Iris pigment epithelial cell (primary cell): ENCODE measurements at regions not wholly inside any gene's neighbourhood (a gene's known extent, or its start where the extent isn't known, plus 50 kb on each side); places are given as distances from the start of the nearest gene placed in this dataset.

Source experiments
- DNase-seq: peaks from one replicate; pipeline ENCODE4 v3.0.0-alpha.2; 2011; ENCODE audit warnings: low read depth

DNA sequence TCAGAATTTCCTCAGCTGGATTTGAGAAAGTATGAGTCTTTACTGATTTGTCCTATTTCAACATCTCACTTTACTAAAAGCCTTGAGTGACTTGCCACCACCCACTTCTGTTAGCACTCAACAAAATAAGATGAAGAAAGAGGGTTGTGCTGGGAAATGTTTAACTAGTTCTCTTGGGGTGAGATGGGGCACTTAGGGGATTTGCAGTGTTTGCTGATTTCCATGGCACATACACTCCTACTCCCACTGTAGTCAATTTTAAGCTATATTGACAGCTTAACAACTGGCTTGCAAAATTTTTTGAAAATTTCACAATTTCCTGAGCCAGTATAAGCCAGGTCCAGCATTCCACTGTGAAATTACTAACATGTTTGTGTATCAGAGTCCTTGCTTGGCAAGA lies 463.1 kb upstream of the ARHGEF26 start:
- DNase-seq, result peak; percentile 9

DNA sequence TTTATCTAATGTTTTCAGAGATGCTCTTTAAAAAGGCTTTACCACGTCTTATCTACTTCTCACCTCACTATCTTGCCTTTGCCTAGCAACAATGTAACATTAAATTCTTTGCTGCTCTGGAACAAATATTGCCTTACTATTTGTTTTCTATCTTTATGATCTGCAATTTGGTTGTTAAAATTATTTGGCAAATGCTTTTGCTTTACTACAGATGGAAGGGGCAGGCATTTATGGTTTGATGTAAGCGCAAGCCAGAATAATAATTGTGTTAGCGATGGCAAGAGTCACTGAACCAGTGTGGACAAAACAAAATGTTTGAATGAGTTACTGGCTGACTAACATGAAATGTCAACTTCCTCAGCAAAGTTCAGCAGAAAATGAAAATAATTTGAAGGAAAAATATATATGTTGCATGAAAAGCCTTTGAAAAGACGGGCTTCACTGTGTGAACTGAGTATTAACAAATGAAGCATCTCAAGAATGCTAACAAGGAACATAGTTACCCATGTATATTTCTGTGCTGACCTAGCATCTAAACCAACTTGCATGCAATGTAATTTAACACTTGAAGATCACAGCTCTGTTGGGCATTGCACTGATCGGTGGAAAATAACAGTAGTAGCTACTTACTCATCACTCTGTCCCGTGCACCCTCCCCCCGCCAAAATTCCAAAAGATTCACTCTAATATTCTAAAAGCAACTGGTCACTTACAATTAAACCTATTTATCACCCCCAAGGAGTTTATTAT lies 454.0 kb upstream of the ARHGEF26 start:
- peak; percentile 11 for DNase-seq

DNA sequence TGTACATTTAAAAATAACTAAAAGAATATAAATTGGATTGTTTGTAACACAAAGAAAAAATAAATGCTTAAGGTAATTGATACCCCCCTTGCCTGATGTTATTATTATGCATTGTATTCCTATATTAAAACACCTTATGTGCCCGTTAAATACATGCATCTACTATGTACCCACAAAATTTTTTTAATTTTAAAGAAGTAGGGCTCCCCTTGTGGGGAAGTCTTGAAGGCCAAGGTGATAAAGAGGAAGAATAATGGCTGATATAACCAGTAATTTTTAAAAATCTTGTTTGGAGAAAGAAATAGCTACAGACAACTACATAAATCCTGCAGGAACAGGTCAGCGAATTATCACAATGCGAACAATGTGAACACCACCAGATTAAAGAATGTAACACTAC lies 451.7 kb upstream of the ARHGEF26 start:
- no peak for DNase-seq

DNA sequence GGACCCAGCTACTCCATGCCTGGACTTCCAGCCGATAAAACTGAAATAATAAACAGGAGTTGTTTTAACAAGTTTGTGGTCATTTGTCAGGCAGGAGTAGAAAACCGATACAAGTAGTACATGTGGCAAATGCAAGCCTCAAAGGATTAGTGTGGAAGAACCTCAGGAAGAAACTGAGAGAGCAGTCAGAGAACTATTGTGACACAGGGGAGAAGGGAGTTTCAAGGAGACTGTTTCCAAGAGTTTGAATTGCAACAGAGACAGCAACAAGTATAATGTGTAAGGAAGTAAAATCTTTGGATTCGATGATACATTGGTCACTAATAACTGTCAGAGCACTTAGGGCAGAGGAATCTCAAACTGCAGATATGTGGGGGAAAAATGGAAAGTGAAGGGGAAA lies 450.6 kb upstream of the ARHGEF26 start:
- peak; percentile 0 for DNase-seq

DNA sequence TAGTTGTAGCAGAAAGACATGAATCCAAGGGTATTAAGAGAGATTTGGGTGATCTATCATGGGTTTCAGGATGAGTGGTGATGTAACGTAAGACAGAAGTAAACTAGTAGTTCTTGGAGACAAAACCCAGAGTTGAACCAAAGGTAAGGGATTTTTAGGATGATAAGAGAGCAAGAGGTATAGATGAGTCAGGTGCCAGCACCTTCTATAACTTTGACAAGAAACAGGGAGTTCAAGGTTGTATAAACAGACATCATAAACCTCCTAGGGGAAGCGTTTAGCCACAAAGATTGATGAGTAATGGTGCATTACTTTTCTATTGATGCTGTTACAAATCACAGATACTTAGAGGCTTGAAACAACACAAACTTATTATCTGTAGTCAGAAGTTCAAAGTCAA lies 447.3 kb upstream of the ARHGEF26 start:
- no peak for DNase-seq

DNA sequence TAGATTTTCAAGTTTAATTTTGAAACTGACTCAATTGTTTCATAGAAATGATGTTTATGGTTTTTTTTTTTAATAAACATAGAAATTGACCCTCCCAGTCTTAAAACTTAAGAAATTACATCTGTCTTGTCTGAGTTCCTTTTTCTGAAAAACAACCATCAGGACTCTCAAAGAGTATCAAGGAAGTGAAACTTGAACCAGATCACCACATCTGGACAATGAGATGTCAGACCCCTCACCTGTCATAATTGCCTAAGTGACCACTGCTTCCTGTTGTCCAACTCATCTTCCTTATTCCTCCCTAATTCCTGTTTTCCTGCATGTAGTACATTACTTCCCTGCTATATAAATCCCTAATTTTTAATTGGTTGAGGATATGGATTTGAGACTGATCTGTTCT lies 441.5 kb upstream of the ARHGEF26 start:
- no peak for DNase-seq

DNA sequence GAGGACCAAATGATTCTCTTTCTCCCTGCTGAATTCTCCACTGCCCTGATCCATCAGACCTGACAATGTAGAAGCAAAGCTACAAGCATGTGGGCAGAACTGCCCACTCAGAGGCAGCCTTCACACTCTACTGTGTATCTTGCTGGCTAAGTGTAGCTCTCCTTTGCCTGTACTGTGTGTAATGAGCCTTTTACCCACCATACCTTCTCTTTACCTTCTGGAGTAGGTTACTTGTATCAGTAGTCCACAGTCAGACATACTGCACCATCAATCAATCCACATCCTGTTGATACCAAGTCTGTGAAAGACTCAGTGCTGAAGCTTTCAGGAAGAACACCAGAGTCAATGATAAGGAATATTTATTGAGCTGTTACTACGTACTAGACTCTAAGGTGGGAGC lies 440.7 kb upstream of the ARHGEF26 start:
- DNase-seq, result no peak

DNA sequence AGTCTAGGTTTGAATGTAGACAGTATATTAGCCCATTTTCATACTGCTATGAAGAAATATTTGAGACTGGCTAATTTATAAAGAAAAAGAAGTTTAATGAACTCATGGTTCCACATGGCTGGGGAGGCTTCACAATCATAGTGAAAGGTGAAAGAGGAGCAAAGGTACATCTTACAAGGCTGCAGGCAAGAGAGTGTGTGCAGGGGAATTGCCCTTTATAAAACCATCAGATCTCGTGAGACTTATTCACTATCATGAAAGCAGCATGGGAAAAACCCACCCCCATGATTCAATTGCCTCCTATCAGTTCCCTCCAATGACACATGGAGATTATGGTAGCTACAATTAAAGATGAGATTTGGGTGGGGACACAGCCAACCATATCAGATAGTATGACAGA lies 440.1 kb upstream of the ARHGEF26 start:
- no peak for DNase-seq

DNA sequence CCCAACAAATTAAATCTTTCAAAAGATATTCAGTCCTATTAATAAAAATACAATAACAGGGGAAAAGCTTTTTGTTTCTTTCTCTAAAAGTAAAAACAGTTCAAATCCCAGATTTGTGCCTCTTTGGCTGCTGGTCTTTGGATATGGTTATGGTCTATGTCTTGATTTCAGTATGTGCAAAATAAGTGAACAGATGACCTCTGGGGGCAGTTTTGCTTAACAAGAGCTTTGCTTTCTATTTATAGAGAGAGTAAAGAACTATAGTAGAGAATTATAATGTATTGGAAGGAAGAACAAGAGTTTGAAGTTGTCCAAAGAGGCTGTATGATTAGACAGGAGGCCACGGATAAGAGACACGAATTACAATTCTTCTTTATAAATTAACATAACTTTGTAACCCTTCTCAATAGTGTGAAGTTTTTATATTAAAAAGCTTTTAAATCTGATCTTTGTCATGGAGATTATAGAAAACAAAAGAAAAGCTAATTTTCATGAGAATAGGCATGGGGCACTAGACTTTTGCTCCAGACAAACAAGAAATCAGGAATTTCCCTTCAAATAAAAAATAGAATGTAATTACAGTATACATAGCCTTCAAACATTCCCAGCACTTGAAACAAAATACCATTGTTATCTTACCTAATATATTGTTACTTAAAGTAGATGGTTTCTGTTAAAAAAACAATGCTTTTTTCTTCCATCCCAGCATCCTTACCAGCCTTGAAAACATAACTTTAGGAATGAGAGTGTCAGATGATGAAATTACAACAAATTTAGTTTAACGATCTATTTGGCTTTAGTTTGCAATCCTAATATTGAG lies 432.7 kb upstream of the ARHGEF26 start:
- no peak for DNase-seq

DNA sequence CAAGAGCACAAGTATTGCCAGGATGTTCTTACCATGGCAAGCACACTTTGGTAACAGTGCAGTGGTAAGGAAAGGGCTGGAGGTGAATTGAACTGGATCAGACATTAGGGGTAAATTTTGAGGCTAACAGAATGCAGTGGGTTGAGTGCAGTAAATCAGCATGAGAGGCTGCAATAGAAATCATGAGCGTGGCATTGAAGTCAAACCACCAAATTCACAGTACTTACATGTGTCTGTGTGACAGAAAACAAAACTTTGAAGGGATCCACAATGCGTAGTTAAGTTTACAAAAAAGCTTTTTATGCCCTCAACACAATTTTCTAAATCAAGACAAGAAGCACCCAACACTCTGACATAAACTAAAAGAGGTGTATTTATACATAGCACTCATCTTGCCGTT lies 428.0 kb upstream of the ARHGEF26 start:
- no peak for DNase-seq

DNA sequence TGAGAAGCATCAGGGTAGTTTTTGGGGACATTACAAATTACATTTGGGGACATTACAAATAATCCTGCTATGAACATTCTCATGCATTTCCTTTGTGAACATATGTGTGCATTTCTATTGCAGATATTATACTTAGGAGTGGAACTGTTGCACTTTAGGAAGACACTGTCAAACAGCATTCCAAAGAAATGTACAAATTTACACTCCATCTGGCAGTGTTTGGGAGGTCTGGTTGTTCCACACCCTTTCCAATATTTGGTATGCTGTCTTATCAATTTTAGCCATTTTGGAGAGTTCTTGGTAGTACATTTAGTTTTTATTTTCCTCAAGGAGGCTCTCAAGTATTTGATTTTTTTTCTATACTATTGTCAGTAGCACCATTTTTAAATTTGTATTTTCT lies 419.1 kb upstream of the ARHGEF26 start:
- no peak for DNase-seq

DNA sequence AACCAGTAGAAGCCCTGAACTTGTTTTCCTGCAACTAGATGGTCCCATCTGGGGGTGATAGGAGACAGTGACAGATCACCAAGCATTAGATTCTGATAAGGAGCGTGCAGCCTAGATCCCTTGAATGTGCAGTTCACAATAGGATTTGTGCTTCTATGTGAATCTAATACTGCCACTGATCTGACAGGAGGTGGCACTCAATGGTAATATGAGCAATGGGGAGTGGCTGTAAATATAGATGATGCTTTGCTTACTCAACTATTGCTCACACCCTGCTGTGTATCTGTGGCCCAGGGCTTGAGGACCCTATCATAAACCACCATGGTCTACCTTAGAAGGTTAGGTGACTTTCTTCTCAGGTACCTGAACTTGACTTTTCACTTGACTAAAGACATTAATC lies 417.1 kb upstream of the ARHGEF26 start:
- no peak for DNase-seq

DNA sequence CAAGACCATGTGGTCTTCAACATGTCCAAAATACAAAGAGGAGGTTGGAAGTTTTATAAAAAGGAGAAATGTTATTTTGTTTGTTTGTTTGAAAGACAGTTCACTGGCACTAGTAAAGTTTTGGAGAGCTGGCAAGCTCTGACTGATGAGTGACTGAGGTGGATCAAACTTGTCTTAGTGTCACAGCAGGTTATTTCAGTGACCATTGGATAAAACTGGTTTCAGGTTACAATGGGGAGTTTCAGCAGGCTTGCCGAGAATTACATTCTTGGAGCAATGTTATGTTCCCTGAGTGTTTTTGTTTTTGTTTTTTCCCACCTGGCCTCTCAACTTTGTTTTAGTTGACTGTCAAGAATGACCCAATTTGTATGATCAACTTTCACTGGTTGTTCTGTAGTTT lies 414.5 kb upstream of the ARHGEF26 start:
- DNase-seq, result no peak

DNA sequence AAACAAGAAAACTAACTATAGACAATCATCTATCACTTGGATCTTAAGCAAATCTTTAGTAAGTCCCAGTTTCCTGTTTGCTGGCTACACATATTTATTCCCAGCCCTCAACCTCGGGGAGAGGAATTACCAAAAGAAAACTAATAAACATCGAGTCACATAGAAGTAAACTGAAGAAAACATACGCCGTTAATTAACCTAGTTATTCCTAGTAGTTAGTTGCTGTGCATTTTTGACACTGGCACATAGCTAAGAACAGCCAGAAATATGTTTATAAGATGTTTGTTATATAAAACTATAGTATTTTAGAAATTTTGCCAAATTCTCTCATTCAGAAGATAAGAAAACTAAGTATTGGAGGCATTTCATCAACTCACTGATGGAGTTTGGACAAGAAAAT lies 407.2 kb upstream of the ARHGEF26 start:
- no peak for DNase-seq

DNA sequence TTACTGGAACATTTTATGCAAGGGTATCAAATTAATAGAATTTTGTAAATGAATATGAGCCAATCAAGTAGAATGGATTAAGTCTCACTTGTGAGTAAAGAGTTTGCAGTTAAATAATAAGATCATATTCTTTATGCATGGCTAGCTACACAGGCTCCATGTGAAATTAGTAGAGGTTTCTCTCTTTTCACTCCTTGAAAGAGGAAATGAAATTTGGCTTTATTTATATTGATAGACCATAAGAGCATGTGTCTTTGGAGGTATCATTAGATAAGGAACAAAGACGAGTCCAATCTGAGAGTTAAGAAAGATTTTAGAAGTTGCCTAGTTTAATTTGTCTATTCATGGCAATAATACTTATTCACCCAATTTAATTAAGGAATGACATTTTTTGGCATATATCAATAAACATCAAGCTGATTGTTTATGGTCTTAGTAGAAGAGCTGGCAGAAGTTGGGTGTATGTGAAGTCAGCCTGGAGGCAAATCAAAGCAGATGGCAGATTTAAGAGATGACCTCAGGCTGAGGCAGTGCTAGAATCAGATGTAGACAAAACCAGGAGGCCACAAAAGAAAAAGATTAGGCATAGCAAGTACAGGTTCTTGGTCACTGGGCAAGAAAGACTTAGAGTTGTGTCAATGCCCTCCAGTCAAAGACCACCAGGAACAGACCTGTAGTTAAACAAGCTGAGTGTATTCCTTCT lies 406.5 kb upstream of the ARHGEF26 start:
- no peak for DNase-seq

DNA sequence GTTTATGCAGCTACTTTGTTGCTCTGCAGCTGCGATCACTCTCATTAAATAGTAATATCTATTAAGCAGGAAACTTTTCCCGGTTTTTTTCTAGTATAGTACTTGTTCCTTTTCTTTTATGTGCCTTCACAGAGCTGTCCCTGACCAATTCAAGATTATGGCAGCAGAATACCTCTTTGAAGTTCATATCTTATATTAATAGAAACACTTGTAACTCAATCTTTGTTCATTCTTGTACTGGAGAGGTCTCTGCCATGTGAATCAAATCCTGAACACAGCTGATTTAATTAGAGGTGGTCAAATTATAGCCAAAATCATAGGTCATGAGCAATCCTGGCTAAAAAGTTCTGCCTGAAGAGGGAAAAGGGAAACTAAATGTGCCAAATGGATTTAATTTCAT lies 399.0 kb upstream of the ARHGEF26 start:
- no peak for DNase-seq

DNA sequence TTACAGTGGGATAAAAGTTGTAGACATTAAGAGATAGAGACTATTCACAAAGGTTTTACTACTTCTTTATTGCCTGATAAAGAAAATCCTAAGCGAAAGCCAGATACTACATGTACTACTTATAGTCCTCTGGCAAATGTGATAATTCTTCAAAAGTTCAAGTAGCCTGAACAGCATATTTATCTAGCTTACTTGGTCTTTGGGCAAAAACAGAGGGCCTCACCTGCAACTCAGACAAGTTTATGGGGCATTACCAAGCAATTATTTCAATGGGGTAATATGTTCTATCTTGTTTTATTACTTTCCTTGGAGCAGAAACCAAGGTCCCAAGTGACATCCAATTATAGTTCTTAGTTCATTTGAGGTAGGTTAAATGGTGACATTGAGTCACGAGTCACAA lies 390.1 kb upstream of the ARHGEF26 start:
- no peak for DNase-seq

DNA sequence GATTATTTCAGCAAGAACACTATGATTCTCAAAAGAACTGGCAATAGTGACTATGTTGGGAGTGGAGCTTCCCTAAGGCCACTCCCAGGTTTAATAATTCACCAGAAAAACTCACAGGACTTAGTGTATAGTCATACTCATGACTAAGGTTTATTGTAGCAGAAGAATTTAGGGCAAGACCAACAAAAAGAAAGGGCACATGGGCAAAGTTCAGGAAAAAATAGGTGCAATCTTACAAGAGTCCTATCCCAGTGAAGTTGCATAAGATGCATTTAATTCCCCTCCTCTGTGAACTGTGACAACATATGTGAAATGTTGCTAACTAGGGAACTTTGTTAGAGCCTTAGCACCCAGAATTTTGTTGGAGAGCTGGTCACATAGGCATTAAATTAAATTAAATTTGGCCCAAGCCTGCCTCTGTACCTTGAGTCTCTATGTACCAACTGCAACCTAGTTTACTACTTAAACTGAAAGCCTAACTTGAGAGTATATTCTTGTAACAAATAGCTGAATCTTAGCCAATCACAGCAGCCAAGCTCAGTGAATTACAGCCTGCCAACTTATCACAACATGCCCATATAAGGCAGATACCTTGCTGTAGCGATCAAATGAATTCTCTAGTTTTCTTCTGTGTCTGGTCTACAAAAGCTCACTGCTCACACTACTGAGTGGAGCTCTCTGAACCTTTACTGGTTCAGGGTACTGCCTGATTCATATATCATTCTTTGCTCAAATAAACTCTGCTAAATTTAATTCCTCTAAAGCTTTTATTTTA lies 386.2 kb upstream of the ARHGEF26 start:
- peak; percentile 14 for DNase-seq

DNA sequence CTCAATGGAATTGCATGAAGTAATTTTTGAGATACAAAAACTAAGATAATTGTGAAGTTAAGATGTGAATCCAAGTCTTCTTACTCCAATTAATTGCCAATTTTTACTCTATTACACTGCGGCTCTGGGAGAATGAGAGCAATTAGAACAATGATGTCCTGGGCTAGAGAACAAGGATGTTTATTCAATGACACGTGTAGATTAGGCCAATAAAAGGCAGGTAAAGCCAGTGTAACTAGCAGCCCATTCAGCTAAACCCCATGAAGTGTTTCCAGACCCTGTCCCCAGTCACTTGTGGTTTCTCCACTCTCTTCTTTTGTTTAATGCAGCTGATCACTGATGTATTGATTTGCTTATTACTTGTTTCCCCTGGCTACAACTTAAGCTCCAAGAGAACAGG lies 381.1 kb upstream of the ARHGEF26 start:
- DNase-seq, result no peak

DNA sequence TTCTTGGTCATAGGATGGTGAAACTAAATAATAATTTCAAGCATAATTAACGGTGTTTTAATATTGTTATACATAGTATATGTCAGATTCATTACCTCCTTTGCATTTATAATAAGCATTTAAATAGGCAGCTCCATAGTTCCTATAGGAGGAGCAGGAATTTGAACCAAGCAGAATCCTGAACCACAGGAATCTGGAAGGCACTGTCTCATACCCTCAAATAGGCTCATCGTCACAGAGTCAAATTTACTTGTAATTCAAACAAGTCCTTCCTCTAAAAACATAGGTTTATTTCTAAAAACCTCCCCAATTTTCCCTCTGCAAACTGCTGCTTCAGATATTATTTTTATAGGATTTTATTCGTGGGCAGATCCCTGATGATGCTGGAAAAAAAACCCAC lies 376.3 kb upstream of the ARHGEF26 start:
- DNase-seq, result no peak

DNA sequence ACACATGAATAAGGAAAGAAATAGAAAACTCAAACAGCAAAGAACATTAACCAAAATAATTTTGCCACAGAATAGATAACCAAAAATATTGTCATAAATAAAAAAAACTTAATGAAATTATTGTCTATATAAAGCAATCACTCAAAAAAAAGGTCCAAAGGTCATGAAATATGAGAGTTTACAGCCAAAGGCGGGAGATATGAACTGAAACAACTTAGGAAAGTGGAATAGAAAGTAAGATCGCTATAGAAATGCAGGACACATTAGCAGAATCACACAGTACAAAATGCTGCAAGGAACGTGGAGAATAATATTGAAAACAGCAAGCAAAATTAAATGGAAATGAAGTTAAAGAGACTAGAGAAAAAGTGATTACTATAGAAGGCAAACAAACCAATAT lies 375.0 kb upstream of the ARHGEF26 start:
- DNase-seq, result no peak

DNA sequence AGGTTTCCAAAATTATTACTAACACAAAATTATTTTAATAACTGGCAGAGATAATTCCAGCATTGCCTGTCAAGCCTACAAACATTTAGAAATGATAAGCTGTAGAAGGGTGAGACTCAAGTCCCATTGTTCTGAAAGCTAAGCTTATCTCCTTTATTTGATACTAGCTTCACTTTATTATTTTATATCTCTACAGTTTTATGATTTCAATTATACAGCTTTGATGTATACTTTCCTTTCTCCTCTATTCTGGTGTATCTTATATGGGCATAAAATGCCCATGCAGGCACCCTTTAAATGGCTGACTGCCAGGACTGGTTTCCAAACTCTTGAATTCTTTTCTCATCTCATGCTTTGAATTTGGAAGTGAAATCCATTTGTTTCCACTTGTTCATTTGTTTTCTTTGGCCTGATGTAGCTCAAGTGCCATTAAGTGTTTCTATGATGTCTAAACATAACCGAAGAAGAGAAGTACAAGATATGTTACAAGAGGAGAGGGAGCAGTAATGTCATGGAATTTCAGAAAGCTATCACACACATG lies 372.1 kb upstream of the ARHGEF26 start:
- no peak for DNase-seq
